ENCODE measurements at regions not wholly inside any gene's neighbourhood (a gene's known extent, or its start where the extent isn't known, plus 50 kb on each side); places are given as distances from the start of the nearest gene placed in this dataset.

GRCh38 chr2:201568217-201568820 is 75.0 kb downstream of the TMEM237 start:
- no peak overlapping the region for H3K4me2 ChIP-seq
- no peaks in the 10 kb centered on the region for H3K9me3 ChIP-seq
- 40% methylated on average over 3 of the region's 3 CpGs for WGBS (ENCODE audit: missing lambda C conversion rate)
- ATAC-seq (no peak), DNase-seq (ENCODE audit: low read depth in 1 of 2, low spot score in 1 of 2) (no peak), FAIRE-seq (no peak)
- no peaks in the 10 kb centered on the region for H3K4me1 ChIP-seq
- ChIA-PET POLR2A (no interaction called here), CTCF (interaction anchor here (0.9 kb wide), 1 partner anchor 10 kb away, joined by 3 read pairs; no protein-coding TSS in a partner anchor)
- TF ChIP-seq ESRRA (IDR thresholded peaks at IDR 0.05; ENCODE audit: borderline replicate concordance, low read length) = no peak
- TF ChIP-seq ZNF302 (CRISPR knock-in tag; IDR thresholded peaks at IDR 0.05) = no peak
- no peak for TF ChIP-seq PHF8 (IDR thresholded peaks at IDR 0.05; ENCODE audit: borderline replicate concordance, low read depth)
- TF ChIP-seq MAZ (IDR thresholded peaks at IDR 0.05; ENCODE audit: borderline replicate concordance, low read depth, low read length) = no peak
- no peak for TF ChIP-seq FOXS1 (CRISPR knock-in tag; IDR thresholded peaks at IDR 0.05)
- no peak for TF ChIP-seq NFE2L2 (conservative IDR thresholded peaks at IDR 0.05; ENCODE audit: low read length)
- TF ChIP-seq EHF (CRISPR knock-in tag; IDR thresholded peaks at IDR 0.05) = no peak
- TF ChIP-seq HOXA7 (CRISPR knock-in tag; IDR thresholded peaks at IDR 0.05) = no peak
- no peak for TF ChIP-seq BCL3 (IDR thresholded peaks at IDR 0.05)
- TF ChIP-seq FOSB (CRISPR knock-in tag; IDR thresholded peaks at IDR 0.05) = no peak
- TF ChIP-seq, protein P1, sequence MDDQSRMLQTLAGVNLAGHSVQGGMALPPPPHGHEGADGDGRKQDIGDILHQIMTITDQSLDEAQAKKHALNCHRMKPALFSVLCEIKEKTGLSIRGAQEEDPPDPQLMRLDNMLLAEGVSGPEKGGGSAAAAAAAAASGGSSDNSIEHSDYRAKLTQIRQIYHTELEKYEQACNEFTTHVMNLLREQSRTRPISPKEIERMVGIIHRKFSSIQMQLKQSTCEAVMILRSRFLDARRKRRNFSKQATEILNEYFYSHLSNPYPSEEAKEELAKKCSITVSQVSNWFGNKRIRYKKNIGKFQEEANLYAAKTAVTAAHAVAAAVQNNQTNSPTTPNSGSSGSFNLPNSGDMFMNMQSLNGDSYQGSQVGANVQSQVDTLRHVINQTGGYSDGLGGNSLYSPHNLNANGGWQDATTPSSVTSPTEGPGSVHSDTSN (IDR thresholded peaks at IDR 0.05) = no peak
- TF ChIP-seq EP300 (IDR thresholded peaks at IDR 0.05) = no peak
- TF ChIP-seq, protein P2, sequence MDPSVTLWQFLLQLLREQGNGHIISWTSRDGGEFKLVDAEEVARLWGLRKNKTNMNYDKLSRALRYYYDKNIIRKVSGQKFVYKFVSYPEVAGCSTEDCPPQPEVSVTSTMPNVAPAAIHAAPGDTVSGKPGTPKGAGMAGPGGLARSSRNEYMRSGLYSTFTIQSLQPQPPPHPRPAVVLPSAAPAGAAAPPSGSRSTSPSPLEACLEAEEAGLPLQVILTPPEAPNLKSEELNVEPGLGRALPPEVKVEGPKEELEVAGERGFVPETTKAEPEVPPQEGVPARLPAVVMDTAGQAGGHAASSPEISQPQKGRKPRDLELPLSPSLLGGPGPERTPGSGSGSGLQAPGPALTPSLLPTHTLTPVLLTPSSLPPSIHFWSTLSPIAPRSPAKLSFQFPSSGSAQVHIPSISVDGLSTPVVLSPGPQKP (IDR thresholded peaks at IDR 0.05; ENCODE audit: low read depth, low read length) = no peak
- TF ChIP-seq HEYL (CRISPR knock-in tag; IDR thresholded peaks at IDR 0.05) = no peak
- TF ChIP-seq RARB (CRISPR knock-in tag; IDR thresholded peaks at IDR 0.05) = no peak
- TF ChIP-seq CEBPB (IDR thresholded peaks at IDR 0.05) = no peak
- TF ChIP-seq MYC (IDR thresholded peaks at IDR 0.05; ENCODE audit: borderline replicate concordance, low read length) = no peak
- TF ChIP-seq NPAS2 (CRISPR knock-in tag; IDR thresholded peaks at IDR 0.05; ENCODE audit: borderline replicate concordance) = no peak
- TF ChIP-seq ZFP36 (IDR thresholded peaks at IDR 0.05; ENCODE audit: borderline replicate concordance, partially characterized antibody) = no peak
- no peak for TF ChIP-seq ATOH8 (CRISPR knock-in tag; IDR thresholded peaks at IDR 0.05; ENCODE audit: low read depth)
- no peak overlapping the region for H3K27ac ChIP-seq
- H3K4me3 ChIP-seq = no peak overlapping the region

DNA sequence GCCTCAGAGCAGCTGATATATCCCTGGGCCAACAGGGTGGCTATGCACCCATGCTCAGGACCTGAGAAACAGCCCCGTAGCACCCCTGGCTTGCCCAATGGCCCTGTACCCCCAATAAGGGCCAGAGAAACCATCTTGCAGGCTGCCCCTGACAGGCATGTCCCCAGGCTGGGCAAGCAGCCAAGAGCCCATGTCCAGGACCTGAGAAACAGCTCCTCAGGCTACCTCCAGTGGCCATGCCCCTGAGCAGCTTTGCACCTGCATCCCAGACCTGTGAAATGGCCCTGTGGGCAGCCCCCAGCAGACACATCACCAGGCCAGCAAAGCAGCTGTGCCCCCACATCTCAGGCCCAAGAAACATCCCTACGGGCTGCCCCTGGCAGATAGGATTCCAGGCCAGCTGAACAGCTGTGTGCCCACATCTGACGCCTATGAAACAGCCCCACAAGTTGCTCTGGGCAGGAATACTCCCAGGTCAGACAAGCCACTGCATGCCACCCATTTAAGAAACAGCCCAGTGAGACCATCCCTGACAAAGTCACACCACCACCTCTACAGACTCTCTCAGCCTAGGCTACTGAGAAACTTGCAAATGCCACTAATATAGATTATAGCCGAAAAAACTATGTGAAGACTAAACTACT is 84.1 kb downstream of the TMEM237 start:
- POLR2A ChIA-PET = no interaction called here
- FAIRE-seq (no peak), ATAC-seq (no peak; a peak in 1 of 6 replicates)

More for the DNA sequence above, 84.1 kb downstream of the TMEM237 start:
- DNase-seq (ENCODE audit: low read depth in 1 of 2, low spot score in 1 of 2) = no peak
- WGBS (ENCODE audit: missing lambda C conversion rate) = 80% methylated on average over 1 of the region's 4 CpGs
- CTCF ChIA-PET = no interaction called here
- Histone ChIP-seq H3K4me3 (no peak overlapping the region), H3K4me2 (no peak overlapping the region), H3K9me3 (no peaks in the 10 kb centered on the region), H3K4me1 (no peaks in the 10 kb centered on the region), H3K27ac (no peak overlapping the region)
- TF ChIP-seq CTCF (IDR thresholded peaks at IDR 0.05) = no peak

All from A549 (cell line).